Panc1 (cell line): ENCODE measurements at regions not wholly inside any gene's neighbourhood (a gene's known extent, or its start where the extent isn't known, plus 50 kb on each side); places are given as distances from the start of the nearest gene placed in this dataset.

ENCODE experiments used
- ATAC-seq: fragments of 200-7000 bp; cut with Tn5 transposase; 2 replicates; pipeline ENCODE4 v1.9.1; 2020; ENCODE audit warnings: mild to moderate bottlenecking, moderate library complexity
- BruUV-seq: library from RNA; stranded (reverse); fragments of 400-500 nt; replicated peaks from 2 replicates; lab custom pipeline; 2021; lab: Mats Ljungman, UMichigan
- CTCF ChIA-PET: fragments of 300-600 bp; sonication (Branson Sonifier 250); formaldehyde crosslinking; loops from one replicate; lab custom pipeline; 2022; ENCODE audit warnings: antibody characterized with exemption; lab: Charles Lee
- POLR2A ChIA-PET: fragments of 300-600 bp; sonication (Branson Sonifier 250); formaldehyde crosslinking; loops from one replicate; lab custom pipeline; 2022; ENCODE audit warnings: antibody characterized with exemption; lab: Charles Lee
- DNase-seq: peaks from one replicate; pipeline ENCODE4 v3.0.0-alpha.2; 2010; ENCODE audit warnings: low read depth, low spot score
- H3K27ac ChIP-seq: 2 replicates; pipeline ENCODE4 v1.5.1; 2011; ENCODE audit warnings: mild to moderate bottlenecking, low read length, inconsistent platforms
- H3K27me3 ChIP-seq: fragments of 200-500 bp; sonication (Bioruptor generic); 2 replicates; pipeline ENCODE4 v1.6.0; 2014; ENCODE audit warnings: low read length, inconsistent platforms; ENCODE audit not compliant: control insufficient read depth, insufficient read depth
- H3K36me3 ChIP-seq: fragments of 200-500 bp; sonication (Bioruptor generic); 2 replicates; pipeline ENCODE4 v1.5.1; 2014; ENCODE audit warnings: inconsistent platforms, mild to moderate bottlenecking, low read length, moderate library complexity; ENCODE audit not compliant: control insufficient read depth, insufficient read depth
- H3K4me1 ChIP-seq: 2 replicates; pipeline ENCODE4 v1.5.1; 2011; ENCODE audit warnings: inconsistent platforms, mild to moderate bottlenecking, low read length, moderate library complexity; ENCODE audit not compliant: control insufficient read depth, insufficient read depth
- H3K4me3 ChIP-seq, 2 experiments: 2 replicates each; pipeline ENCODE4 v1.5.1; 2011 to 2012; ENCODE audit warnings: low read depth in 2 of 2, low read length in 2 of 2, mild to moderate bottlenecking in 2 of 2, inconsistent platforms in 1 of 2, moderate library complexity in 1 of 2
- H3K9me3 ChIP-seq: fragments of 200-500 bp; sonication (Bioruptor generic); 2 replicates; pipeline ENCODE4 v1.5.1; 2014; ENCODE audit warnings: low read depth, mild to moderate bottlenecking, inconsistent platforms, low read length, moderate library complexity; ENCODE audit not compliant: control insufficient read depth, insufficient read depth
- POLR2AphosphoS5 ChIP-seq: IDR thresholded peaks from 2 replicates; pipeline ENCODE4 v1.6.1; 2012; ENCODE audit warnings: mild to moderate bottlenecking, low read depth, low read length, moderate library complexity
- SIN3A ChIP-seq: IDR thresholded peaks from 2 replicates; pipeline ENCODE4 v1.6.1; 2012; ENCODE audit warnings: low read depth, mild to moderate bottlenecking, low read length, moderate library complexity, borderline replicate concordance; ENCODE audit not compliant: insufficient read depth
- TCF7L2 ChIP-seq: IDR thresholded peaks from 2 replicates; pipeline ENCODE4 v1.6.1; 2011; ENCODE audit warnings: mild to moderate bottlenecking, low read depth, low read length, inconsistent platforms
- in situ Hi-C: cut with HindIII; loops from 2 replicates; pipeline ENCODE4 v1.10.0; 2016; ENCODE audit warnings: low sequenced_read_pairs, low pct_unique_long_range_greater_than_20kb
- intact Hi-C: fragments of 100-400 bp; cut with micrococcal nuclease; formaldehyde crosslinking; loops from one replicate; pipeline ENCODE4 v1.10.0; 2022; ENCODE audit not compliant: unreplicated experiment
- TF ChIP-seq, protein P1 (sequence below), 2 experiments: IDR thresholded peaks; 2 replicates each; pipeline ENCODE4 v1.6.1; 2011 to 2012; ENCODE audit warnings: low read depth in 2 of 2, control low read depth in 1 of 2, low read length in 1 of 2, mild to moderate bottlenecking in 1 of 2, moderate library complexity in 1 of 2; ENCODE audit not compliant: insufficient read depth in 1 of 2
- TF ChIP-seq, protein P2 (sequence below): fragments of 450-650 bp; IDR thresholded peaks from 2 replicates; pipeline ENCODE4 v1.5.1; 2017; ENCODE audit warnings: mild to moderate bottlenecking

- no peaks in the 10 kb centered on the region for H3K27me3 ChIP-seq
- intact Hi-C loops = no loop called here
- no peaks in the 10 kb centered on the region for H3K36me3 ChIP-seq
- in situ Hi-C loops = no loop called here
- TF ChIP-seq POLR2AphosphoS5 (no peak), TCF7L2 (no peak), SIN3A (no peak)
- TF ChIP-seq, protein P1, sequence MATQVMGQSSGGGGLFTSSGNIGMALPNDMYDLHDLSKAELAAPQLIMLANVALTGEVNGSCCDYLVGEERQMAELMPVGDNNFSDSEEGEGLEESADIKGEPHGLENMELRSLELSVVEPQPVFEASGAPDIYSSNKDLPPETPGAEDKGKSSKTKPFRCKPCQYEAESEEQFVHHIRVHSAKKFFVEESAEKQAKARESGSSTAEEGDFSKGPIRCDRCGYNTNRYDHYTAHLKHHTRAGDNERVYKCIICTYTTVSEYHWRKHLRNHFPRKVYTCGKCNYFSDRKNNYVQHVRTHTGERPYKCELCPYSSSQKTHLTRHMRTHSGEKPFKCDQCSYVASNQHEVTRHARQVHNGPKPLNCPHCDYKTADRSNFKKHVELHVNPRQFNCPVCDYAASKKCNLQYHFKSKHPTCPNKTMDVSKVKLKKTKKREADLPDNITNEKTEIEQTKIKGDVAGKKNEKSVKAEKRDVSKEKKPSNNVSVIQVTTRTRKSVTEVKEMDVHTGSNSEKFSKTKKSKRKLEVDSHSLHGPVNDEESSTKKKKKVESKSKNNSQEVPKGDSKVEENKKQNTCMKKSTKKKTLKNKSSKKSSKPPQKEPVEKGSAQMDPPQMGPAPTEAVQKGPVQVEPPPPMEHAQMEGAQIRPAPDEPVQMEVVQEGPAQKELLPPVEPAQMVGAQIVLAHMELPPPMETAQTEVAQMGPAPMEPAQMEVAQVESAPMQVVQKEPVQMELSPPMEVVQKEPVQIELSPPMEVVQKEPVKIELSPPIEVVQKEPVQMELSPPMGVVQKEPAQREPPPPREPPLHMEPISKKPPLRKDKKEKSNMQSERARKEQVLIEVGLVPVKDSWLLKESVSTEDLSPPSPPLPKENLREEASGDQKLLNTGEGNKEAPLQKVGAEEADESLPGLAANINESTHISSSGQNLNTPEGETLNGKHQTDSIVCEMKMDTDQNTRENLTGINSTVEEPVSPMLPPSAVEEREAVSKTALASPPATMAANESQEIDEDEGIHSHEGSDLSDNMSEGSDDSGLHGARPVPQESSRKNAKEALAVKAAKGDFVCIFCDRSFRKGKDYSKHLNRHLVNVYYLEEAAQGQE (IDR thresholded peaks at IDR 0.05; ENCODE audit: insufficient read depth in 1 of 2, low read depth in 2 of 2, low read length in 1 of 2) = no peak
- TF ChIP-seq, protein P2, sequence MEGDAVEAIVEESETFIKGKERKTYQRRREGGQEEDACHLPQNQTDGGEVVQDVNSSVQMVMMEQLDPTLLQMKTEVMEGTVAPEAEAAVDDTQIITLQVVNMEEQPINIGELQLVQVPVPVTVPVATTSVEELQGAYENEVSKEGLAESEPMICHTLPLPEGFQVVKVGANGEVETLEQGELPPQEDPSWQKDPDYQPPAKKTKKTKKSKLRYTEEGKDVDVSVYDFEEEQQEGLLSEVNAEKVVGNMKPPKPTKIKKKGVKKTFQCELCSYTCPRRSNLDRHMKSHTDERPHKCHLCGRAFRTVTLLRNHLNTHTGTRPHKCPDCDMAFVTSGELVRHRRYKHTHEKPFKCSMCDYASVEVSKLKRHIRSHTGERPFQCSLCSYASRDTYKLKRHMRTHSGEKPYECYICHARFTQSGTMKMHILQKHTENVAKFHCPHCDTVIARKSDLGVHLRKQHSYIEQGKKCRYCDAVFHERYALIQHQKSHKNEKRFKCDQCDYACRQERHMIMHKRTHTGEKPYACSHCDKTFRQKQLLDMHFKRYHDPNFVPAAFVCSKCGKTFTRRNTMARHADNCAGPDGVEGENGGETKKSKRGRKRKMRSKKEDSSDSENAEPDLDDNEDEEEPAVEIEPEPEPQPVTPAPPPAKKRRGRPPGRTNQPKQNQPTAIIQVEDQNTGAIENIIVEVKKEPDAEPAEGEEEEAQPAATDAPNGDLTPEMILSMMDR = no peak
- no peak overlapping the region for H3K4me3 ChIP-seq
- ATAC-seq = no peak
- ChIA-PET CTCF (no interaction called here), POLR2A (no interaction called here)
- H3K27ac ChIP-seq = no peak overlapping the region
- no peak for DNase-seq
- peaks cover 3% of the 10 kb centered on the region; the same call in 1 of the 2 replicates for H3K9me3 ChIP-seq
- no TSS peak for BruUV-seq
- H3K4me1 ChIP-seq = no peaks in the 10 kb centered on the region
Measured at GRCh38 chr5:120037451-120037850, 408.1 kb downstream of the FAM170A start.

- CTCF ChIA-PET = no interaction called here
- Histone ChIP-seq H3K36me3 (no peaks in the 10 kb centered on the region), H3K27ac (no peak overlapping the region), H3K9me3 (peaks cover 3% of the 10 kb centered on the region; the same call in 1 of the 2 replicates), H3K4me3 (no peak overlapping the region), H3K4me1 (no peaks in the 10 kb centered on the region), H3K27me3 (no peaks in the 10 kb centered on the region)
- DNase-seq (no peak), ATAC-seq (no peak)
- no peak for TF ChIP-seq SIN3A
- TF ChIP-seq, protein P2 = no peak
- TF ChIP-seq TCF7L2 = no peak
- no peak for TF ChIP-seq POLR2AphosphoS5
- TF ChIP-seq, protein P1 (IDR thresholded peaks at IDR 0.05; ENCODE audit: insufficient read depth in 1 of 2, low read depth in 2 of 2, low read length in 1 of 2) = no peak
- POLR2A ChIA-PET = no interaction called here
- intact Hi-C loops = no loop called here
- in situ Hi-C loops = no loop called here
- BruUV-seq = no TSS peak
Measured at GRCh38 chr5:120039111-120039510, 409.8 kb downstream of the FAM170A start.
